Lung (tissue), 11 donors: ENCODE measurements at regions not wholly inside any gene's neighbourhood (a gene's known extent, or its start where the extent isn't known, plus 50 kb on each side); places are given as distances from the start of the nearest gene placed in this dataset.

Experiments used
- ATAC-seq: fragments of 200-7000 bp; cut with Tn5 transposase; one replicate; pipeline ENCODE4 v1.9.1; 2020; ENCODE audit warnings: moderate number of reproducible peaks; ENCODE audit not compliant: insufficient read depth, low FRiP score
- DNase-seq, 3 donors: peaks; one replicate each; pipeline ENCODE4 v3.0.0-alpha.2; 2013 to 2017
- H3K27ac ChIP-seq, 2 donors: one replicate each; pipeline ENCODE4 v1.5.1; 2013; ENCODE audit warnings: mild to moderate bottlenecking in 2 of 2, moderate library complexity in 2 of 2, control low read depth in 1 of 2, inconsistent platforms in 1 of 2, low read depth in 1 of 2, low read length in 1 of 2
- H3K27me3 ChIP-seq, 3 donors: one replicate each; pipeline ENCODE4 v1.5.1; 2013; ENCODE audit warnings: low read length in 2 of 3; ENCODE audit not compliant: control insufficient read depth in 3 of 3, insufficient read depth in 3 of 3
- H3K36me3 ChIP-seq, 4 donors: one replicate each; pipeline ENCODE4 v1.5.1; 2013; ENCODE audit warnings: low read length in 4 of 4, mild to moderate bottlenecking in 1 of 4, moderate library complexity in 1 of 4; ENCODE audit not compliant: control insufficient read depth in 4 of 4, insufficient read depth in 4 of 4
- H3K4me1 ChIP-seq, 5 donors: one replicate each; pipeline ENCODE4 v1.5.1; 2013; ENCODE audit warnings: low read length in 5 of 5, mild to moderate bottlenecking in 2 of 5, moderate library complexity in 1 of 5; ENCODE audit not compliant: control insufficient read depth in 5 of 5, insufficient read depth in 5 of 5
- H3K4me3 ChIP-seq: one replicate; pipeline ENCODE4 v1.5.1; 2013; ENCODE audit warnings: mild to moderate bottlenecking, control low read depth, moderate library complexity
- H3K9ac ChIP-seq, 2 donors: one replicate each; pipeline ENCODE4 v1.5.1; 2013; ENCODE audit warnings: low read length in 2 of 2, control low read depth in 1 of 2; ENCODE audit not compliant: insufficient read depth in 1 of 2
- H3K9me3 ChIP-seq, 4 donors: one replicate each; pipeline ENCODE4 v1.5.1; 2013; ENCODE audit warnings: low read length in 3 of 4, mild to moderate bottlenecking in 1 of 4, moderate library complexity in 1 of 4; ENCODE audit not compliant: control insufficient read depth in 4 of 4, insufficient read depth in 3 of 4
- CTCF ChIP-seq: IDR thresholded peaks from 2 replicates; pipeline ENCODE4 v1.5.1; 2012; ENCODE audit warnings: mild to moderate bottlenecking; ENCODE audit errors: control extremely low read depth, extremely low read depth
- WGBS, 2 donors: extraction: QIAGEN DNeasy Blood & Tissue Kit; methylation state at CpG; one replicate each; pipeline ENCODE4 v1.1.7; 2013; 5-methylcytosine and 5-hydroxymethylcytosine counted together
- donor health status: control.
- donor health status: control.
- donor health status: Bipolar disorder and iron deficiency.
- donor health status: healthy.
- donor health status: DM: yes; HTN: yes; CAD: no.

- ATAC-seq (no peak), DNase-seq (no peak)
- Histone ChIP-seq H3K9me3 (peaks cover 0 to 4% (median 0%) of the 10 kb centered on the region in 4 donors), H3K27ac (no peak overlapping the region), H3K9ac (no peak overlapping the region), H3K27me3 (peaks cover 0 to 5% (median 0%) of the 10 kb centered on the region in 3 donors), H3K4me3 (no peak overlapping the region), H3K4me1 (peaks cover 0 to 4% (median 0%) of the 10 kb centered on the region in 5 donors), H3K36me3 (no peaks in the 10 kb centered on the region)
- 87 to 88% methylated on average over 16 of the region's 16 CpGs for WGBS, 2 donors
- no peak for TF ChIP-seq CTCF
Observed at GRCh38 chr10:1933215-1933614, 195.9 kb upstream of the ADARB2 start.

- WGBS, 2 donors = 29 to 45% methylated on average over 12 to 13 of the region's 13 CpGs
- DNase-seq (no peak), ATAC-seq (no peak)
- TF ChIP-seq CTCF = no peak
- Histone ChIP-seq H3K9ac (no peak overlapping the region), H3K36me3 (no peaks in the 10 kb centered on the region), H3K27ac (no peak overlapping the region), H3K4me1 (peaks cover 0 to 4% (median 0%) of the 10 kb centered on the region in 5 donors), H3K9me3 (peaks cover 0 to 4% (median 0%) of the 10 kb centered on the region in 4 donors), H3K27me3 (peaks cover 0 to 5% (median 0%) of the 10 kb centered on the region in 3 donors), H3K4me3 (no peak overlapping the region)
Observed at GRCh38 chr10:1932692-1933094, 195.4 kb upstream of the ADARB2 start.

GRCh38 chr10:1928606-1929005 is 191.3 kb upstream of the ADARB2 start:
- Histone ChIP-seq H3K9me3 (peaks cover 0 to 2% (median 0%) of the 10 kb centered on the region in 4 donors), H3K27ac (no peak overlapping the region), H3K36me3 (no peaks in the 10 kb centered on the region), H3K4me3 (no peak overlapping the region), H3K27me3 (no peaks in the 10 kb centered on the region), H3K4me1 (peaks cover 0 to 4% (median 0%) of the 10 kb centered on the region in 5 donors), H3K9ac (no peak overlapping the region)
- no peak for DNase-seq
- no peak for TF ChIP-seq CTCF
- WGBS, 2 donors = 37 to 48% methylated on average over 7 of the region's 7 CpGs
- ATAC-seq = no peak

GRCh38 chr10:1923998-1924397 is 186.7 kb upstream of the ADARB2 start:
- H3K27ac ChIP-seq = no peak overlapping the region
- no peak for ATAC-seq
- WGBS, 2 donors = 91 to 93% methylated on average over 12 of the region's 12 CpGs
- H3K4me1 ChIP-seq = peaks cover 0 to 8% (median 0%) of the 10 kb centered on the region in 5 donors
- no peaks in the 10 kb centered on the region for H3K9me3 ChIP-seq
- no peak for TF ChIP-seq CTCF
- no peaks in the 10 kb centered on the region for H3K36me3 ChIP-seq
- no peak overlapping the region for H3K9ac ChIP-seq
- no peak for DNase-seq
- no peaks in the 10 kb centered on the region for H3K27me3 ChIP-seq
- no peak overlapping the region for H3K4me3 ChIP-seq
